Mesenchymal stem cell (in vitro differentiated cells and primary cell): ENCODE measurements at regions not wholly inside any gene's neighbourhood (a gene's known extent, or its start where the extent isn't known, plus 50 kb on each side); places are given as distances from the start of the nearest gene placed in this dataset.

Experiments used
- DNase-seq: peaks from one replicate; pipeline ENCODE4 v3.0.0-alpha.2; 2013
- H2AFZ ChIP-seq: one replicate; pipeline ENCODE4 v1.6.1; 2013; ENCODE audit warnings: low read depth, mild to moderate bottlenecking, control low read depth, inconsistent platforms, low read length, moderate library complexity
- H2AK5ac ChIP-seq: 2 replicates; pipeline ENCODE4 v1.6.1; 2013; ENCODE audit warnings: low read length, moderate library complexity, mild to moderate bottlenecking, inconsistent platforms; ENCODE audit not compliant: severe bottlenecking
- H2BK120ac ChIP-seq: one replicate; pipeline ENCODE4 v1.6.1; 2013; ENCODE audit warnings: low read depth, mild to moderate bottlenecking, inconsistent platforms, low read length, moderate library complexity
- H2BK12ac ChIP-seq, 2 experiments: one replicate each; pipeline ENCODE4 v1.6.1; 2013; ENCODE audit warnings: inconsistent platforms in 2 of 2, low read length in 2 of 2, mild to moderate bottlenecking in 2 of 2, moderate library complexity in 2 of 2, control low read depth in 1 of 2
- H2BK15ac ChIP-seq: one replicate; pipeline ENCODE4 v1.6.1; 2013; ENCODE audit warnings: mild to moderate bottlenecking, low read depth, inconsistent platforms; ENCODE audit not compliant: poor library complexity, severe bottlenecking
- H2BK5ac ChIP-seq: 2 replicates; pipeline ENCODE4 v1.6.1; 2013; ENCODE audit warnings: low read depth, mild to moderate bottlenecking, low read length, control low read depth, inconsistent platforms; ENCODE audit not compliant: poor library complexity, severe bottlenecking
- H3K14ac ChIP-seq, 2 experiments: one replicate each; pipeline ENCODE4 v1.6.1; 2013; ENCODE audit warnings: inconsistent platforms in 2 of 2, low read length in 2 of 2, control low read depth in 1 of 2, mild to moderate bottlenecking in 1 of 2, moderate library complexity in 1 of 2
- H3K18ac ChIP-seq, 2 experiments: one replicate each; pipeline ENCODE4 v1.6.1; 2013; ENCODE audit warnings: inconsistent platforms in 2 of 2, low read length in 2 of 2, control low read depth in 1 of 2, low read depth in 1 of 2, mild to moderate bottlenecking in 1 of 2
- H3K23ac ChIP-seq, 2 experiments: one replicate each; pipeline ENCODE4 v1.6.1; 2013; ENCODE audit warnings: inconsistent platforms in 2 of 2, low read length in 2 of 2, mild to moderate bottlenecking in 2 of 2, moderate library complexity in 2 of 2, control low read depth in 1 of 2
- H3K27ac ChIP-seq: 2 replicates; pipeline ENCODE4 v1.5.1; 2013; ENCODE audit warnings: mild to moderate bottlenecking, moderate library complexity, low read length, control low read depth, inconsistent platforms; ENCODE audit not compliant: poor library complexity, severe bottlenecking
- H3K27me3 ChIP-seq, 2 experiments: 2 replicates each; pipeline versions ENCODE4 v1.6.1 to v1.7.0; 2013; ENCODE audit warnings: low read length in 2 of 2, mild to moderate bottlenecking in 2 of 2, moderate library complexity in 2 of 2, control low read depth in 1 of 2, inconsistent platforms in 1 of 2; ENCODE audit not compliant: control insufficient read depth in 1 of 2, insufficient read depth in 1 of 2
- H3K36me3 ChIP-seq, 2 experiments: 2 replicates each; pipeline versions ENCODE4 v1.6.1 to v1.7.0; 2013; ENCODE audit warnings: low read length in 2 of 2, control low read depth in 1 of 2, inconsistent platforms in 1 of 2, low read depth in 1 of 2, mild to moderate bottlenecking in 1 of 2; ENCODE audit not compliant: insufficient read depth in 2 of 2, control insufficient read depth in 1 of 2
- H3K4ac ChIP-seq, 2 experiments: one replicate each; pipeline ENCODE4 v1.6.1; 2013; ENCODE audit warnings: inconsistent platforms in 2 of 2, low read length in 2 of 2, mild to moderate bottlenecking in 2 of 2, moderate library complexity in 2 of 2, control low read depth in 1 of 2, low read depth in 1 of 2
- H3K4me1 ChIP-seq: 2 replicates; pipeline ENCODE4 v1.6.1; 2013; ENCODE audit warnings: low read depth, low read length, control low read depth; ENCODE audit not compliant: control insufficient read depth, insufficient read depth
- H3K4me2 ChIP-seq: 2 replicates; pipeline ENCODE4 v1.6.1; 2013; ENCODE audit warnings: low read length, mild to moderate bottlenecking, inconsistent platforms; ENCODE audit not compliant: poor library complexity, severe bottlenecking
- H3K4me3 ChIP-seq, 2 experiments: 2 replicates each; pipeline versions ENCODE4 v1.5.1 to v1.7.0; 2013; ENCODE audit warnings: low read length in 2 of 2, mild to moderate bottlenecking in 2 of 2, control low read depth in 1 of 2, low read depth in 1 of 2; ENCODE audit not compliant: insufficient read depth in 1 of 2
- H3K79me1 ChIP-seq: replicated peaks from 2 replicates; pipeline ENCODE4 v1.6.1; 2013; ENCODE audit warnings: mild to moderate bottlenecking, control low read depth, low read length, inconsistent platforms; ENCODE audit not compliant: poor library complexity, severe bottlenecking
- H3K9ac ChIP-seq: 2 replicates; pipeline ENCODE4 v1.7.0; 2013; ENCODE audit warnings: mild to moderate bottlenecking, low read length, moderate library complexity
- H3K9me3 ChIP-seq: 2 replicates; pipeline ENCODE4 v1.7.0; 2013; ENCODE audit warnings: mild to moderate bottlenecking, low read length; ENCODE audit not compliant: control insufficient read depth
- H4K8ac ChIP-seq: one replicate; pipeline ENCODE4 v1.6.1; 2013; ENCODE audit warnings: inconsistent platforms, mild to moderate bottlenecking, low read length, moderate library complexity
- H4K91ac ChIP-seq: one replicate; pipeline ENCODE4 v1.6.1; 2013; ENCODE audit warnings: mild to moderate bottlenecking, low read length, inconsistent platforms
- WGBS: methylation state at CpG from one replicate; pipeline ENCODE4 v1.1.7; 2013; ENCODE audit warnings: mixed read lengths; 5-methylcytosine and 5-hydroxymethylcytosine counted together

GRCh38 chr22:48929276-48929790, 898.3 kb downstream of the BRD1 start:
- 87% methylated on average over 10 of the region's 10 CpGs for WGBS
- no peak overlapping the region for H3K27ac ChIP-seq

GRCh38 chr22:48927591-48927990, 900.1 kb downstream of the BRD1 start:
- Histone ChIP-seq H3K4ac (no peak overlapping the region), H3K4me2 (no peak overlapping the region), H3K79me1 (no peaks in the 10 kb centered on the region), H3K4me3 (no peak overlapping the region), H2BK15ac (no peak overlapping the region), H2BK5ac (no peak overlapping the region), H3K9ac (no peak overlapping the region), H3K14ac (no peak overlapping the region), H3K36me3 (no peaks in the 10 kb centered on the region), H2AK5ac (no peak overlapping the region), H3K4me1 (no peaks in the 10 kb centered on the region), H2AFZ (no peak overlapping the region), H4K8ac (no peak overlapping the region), H3K27ac (no peak overlapping the region), H3K23ac (no peak overlapping the region), H4K91ac (no peak overlapping the region), H3K27me3 (peaks cover 0 to 3% of the 10 kb centered on the region in 2 experiments), H3K18ac (no peak overlapping the region), H3K9me3 (no peaks in the 10 kb centered on the region), H2BK12ac (no peak overlapping the region), H2BK120ac (no peak overlapping the region)
- WGBS: 67% methylated on average over 8 of the region's 13 CpGs
- DNase-seq: no peak

More at GRCh38 chr22:48929276-48929790, 898.3 kb downstream of the BRD1 start:
- H4K8ac ChIP-seq: no peak overlapping the region
- H3K9ac ChIP-seq: no peak overlapping the region
- H3K27me3 ChIP-seq: peaks cover 0 to 3% of the 10 kb centered on the region in 2 experiments
- no peak overlapping the region for H2BK5ac ChIP-seq
- H3K23ac ChIP-seq: no peak overlapping the region
- H2BK15ac ChIP-seq: no peak overlapping the region
- no peaks in the 10 kb centered on the region for H3K79me1 ChIP-seq
- no peaks in the 10 kb centered on the region for H3K36me3 ChIP-seq
- H3K4me1 ChIP-seq: no peaks in the 10 kb centered on the region
- H3K4me2 ChIP-seq: no peak overlapping the region
- H4K91ac ChIP-seq: no peak overlapping the region
- no peak overlapping the region for H2AK5ac ChIP-seq
- no peak overlapping the region for H3K4me3 ChIP-seq
- no peak for DNase-seq
- H3K4ac ChIP-seq: no peak overlapping the region
- H2BK120ac ChIP-seq: no peak overlapping the region
- peaks cover 3% of the 10 kb centered on the region for H3K9me3 ChIP-seq
- no peak overlapping the region for H2AFZ ChIP-seq
- no peak overlapping the region for H3K14ac ChIP-seq
- no peak overlapping the region for H3K18ac ChIP-seq
- no peak overlapping the region for H2BK12ac ChIP-seq

- H3K4me1 ChIP-seq: no peaks in the 10 kb centered on the region
- H3K36me3 ChIP-seq: no peaks in the 10 kb centered on the region
- WGBS: 69% methylated on average over 11 of the region's 11 CpGs
- H3K4ac ChIP-seq: no peak overlapping the region
- H3K4me2 ChIP-seq: no peak overlapping the region
- H2BK12ac ChIP-seq: no peak overlapping the region
- H4K91ac ChIP-seq: no peak overlapping the region
- no peak overlapping the region for H3K4me3 ChIP-seq
- no peak overlapping the region for H4K8ac ChIP-seq
- no peak for DNase-seq
- no peak overlapping the region for H3K18ac ChIP-seq
- H3K14ac ChIP-seq: no peak overlapping the region
- no peaks in the 10 kb centered on the region for H3K79me1 ChIP-seq
- H3K27me3 ChIP-seq: peaks cover 0 to 3% of the 10 kb centered on the region in 2 experiments
- H2BK120ac ChIP-seq: no peak overlapping the region
- no peak overlapping the region for H3K23ac ChIP-seq
- H3K9me3 ChIP-seq: no peaks in the 10 kb centered on the region
- no peak overlapping the region for H2BK15ac ChIP-seq
- H3K27ac ChIP-seq: no peak overlapping the region
- no peak overlapping the region for H2AK5ac ChIP-seq
- H2AFZ ChIP-seq: no peak overlapping the region
- H2BK5ac ChIP-seq: no peak overlapping the region
- no peak overlapping the region for H3K9ac ChIP-seq
These were observed 901.0 kb downstream of the BRD1 start for GRCh38 chr22:48926643-48927042.

DNA sequence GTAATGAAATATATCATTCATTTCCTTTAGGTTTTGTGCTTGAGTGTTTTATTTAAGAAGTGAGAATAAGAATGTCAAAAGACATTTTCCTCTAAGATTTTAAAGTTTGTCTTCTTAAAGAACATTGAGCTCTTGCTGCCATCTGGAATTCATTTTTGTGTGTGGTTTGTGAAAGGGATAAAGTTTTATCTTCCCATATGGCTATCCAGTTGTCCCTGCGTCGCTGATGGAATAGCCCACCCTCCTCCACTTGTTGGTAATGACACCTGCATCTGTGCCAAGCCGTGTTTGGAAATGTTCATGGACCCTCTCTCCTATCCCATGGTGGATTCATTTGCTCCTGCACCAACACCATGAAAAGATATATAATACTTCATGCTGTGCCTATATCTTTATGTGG, 901.5 kb downstream of the BRD1 start:
- Histone ChIP-seq H3K4me2 (no peak overlapping the region), H3K14ac (no peak overlapping the region), H3K18ac (no peak overlapping the region), H2BK15ac (no peak overlapping the region), H3K4me1 (no peaks in the 10 kb centered on the region), H2BK12ac (no peak overlapping the region), H2AK5ac (no peak overlapping the region), H2BK5ac (no peak overlapping the region), H4K91ac (no peak overlapping the region), H3K36me3 (no peaks in the 10 kb centered on the region), H4K8ac (no peak overlapping the region), H3K23ac (no peak overlapping the region), H3K27me3 (peaks cover 0 to 3% of the 10 kb centered on the region in 2 experiments), H3K4ac (no peak overlapping the region), H3K9ac (no peak overlapping the region), H2BK120ac (no peak overlapping the region), H2AFZ (no peak overlapping the region), H3K9me3 (no peaks in the 10 kb centered on the region), H3K27ac (no peak overlapping the region), H3K79me1 (no peaks in the 10 kb centered on the region), H3K4me3 (no peak overlapping the region)
- 88% methylated on average over 2 of the region's 3 CpGs for WGBS
- DNase-seq: no peak
